COLO829 (cell line): ENCODE measurements at regions not wholly inside any gene's neighbourhood (a gene's known extent, or its start where the extent isn't known, plus 50 kb on each side); places are given as distances from the start of the nearest gene placed in this dataset.
"Not testable (repeated sequence)": the region's sequence is repeated elsewhere in the genome, so short reads cannot be mapped to it uniquely, and the experiment has no call there.

Experiments used
- DNase-seq: peaks from one replicate; pipeline ENCODE4 v3.0.0; 2012; ENCODE audit warnings: low spot score

- no peak for DNase-seq
Measured at GRCh38 chr2:142478206-142478605, 347.4 kb upstream of the LRP1B start.

GRCh38 chr2:142472382-142472781 is 341.6 kb upstream of the LRP1B start:
- DNase-seq, result no peak

GRCh38 chr2:142467321-142467720 is 336.5 kb upstream of the LRP1B start:
- no peak for DNase-seq

- no peak for DNase-seq
Measured at GRCh38 chr2:142463047-142463446, 332.2 kb upstream of the LRP1B start.

GRCh38 chr2:142462306-142462705 is 331.5 kb upstream of the LRP1B start:
- DNase-seq, result no peak

- no peak for DNase-seq
Measured at GRCh38 chr2:142445551-142446072, 314.8 kb upstream of the LRP1B start.

GRCh38 chr2:142445023-142445422 is 314.2 kb upstream of the LRP1B start:
- no peak for DNase-seq

- no peak for DNase-seq
Measured at GRCh38 chr2:142435847-142436246, 305.0 kb upstream of the LRP1B start.

- no peak for DNase-seq
Measured at GRCh38 chr2:142426064-142426463, 295.2 kb upstream of the LRP1B start.

- DNase-seq, result no peak
Measured at GRCh38 chr2:142425551-142425950, 294.7 kb upstream of the LRP1B start.

- no peak for DNase-seq
Measured at GRCh38 chr2:142423603-142424002, 292.8 kb upstream of the LRP1B start.

- no peak for DNase-seq
Measured at GRCh38 chr2:142422769-142423168, 292.0 kb upstream of the LRP1B start.

- DNase-seq, result no peak
Measured at GRCh38 chr2:142422041-142422440, 291.2 kb upstream of the LRP1B start.

GRCh38 chr2:142418699-142419098 is 287.9 kb upstream of the LRP1B start:
- DNase-seq, result not testable (repeated sequence)

- no peak for DNase-seq
Measured at GRCh38 chr2:142416996-142417395, 286.2 kb upstream of the LRP1B start.

GRCh38 chr2:142415461-142415860 is 284.6 kb upstream of the LRP1B start:
- DNase-seq, result no peak

GRCh38 chr2:142398212-142398611 is 267.4 kb upstream of the LRP1B start:
- no peak for DNase-seq

- DNase-seq, result no peak
Measured at GRCh38 chr2:142395291-142395690, 264.5 kb upstream of the LRP1B start.

- DNase-seq, result no peak
Measured at GRCh38 chr2:142380372-142380771, 249.6 kb upstream of the LRP1B start.

- DNase-seq, result not testable (repeated sequence)
Measured at GRCh38 chr2:142362069-142362468, 231.3 kb upstream of the LRP1B start.

GRCh38 chr2:142347751-142348150 is 216.9 kb upstream of the LRP1B start:
- no peak for DNase-seq

- DNase-seq, result no peak
Measured at GRCh38 chr2:142339261-142339660, 208.4 kb upstream of the LRP1B start.

- no peak for DNase-seq
Measured at GRCh38 chr2:142332196-142332595, 201.4 kb upstream of the LRP1B start.

- no peak for DNase-seq
Measured at GRCh38 chr2:142330458-142330857, 199.6 kb upstream of the LRP1B start.

- no peak for DNase-seq
Measured at GRCh38 chr2:142325870-142326269, 195.1 kb upstream of the LRP1B start.
